H1 (cell line): ENCODE measurements at regions not wholly inside any gene's neighbourhood (a gene's known extent, or its start where the extent isn't known, plus 50 kb on each side); places are given as distances from the start of the nearest gene placed in this dataset.

Source experiments
- NANOG ChIP-seq: IDR thresholded peaks from 2 replicates; pipeline ENCODE4 v1.6.1; 2011; ENCODE audit warnings: low read length, low read depth, mild to moderate bottlenecking, inconsistent platforms; ENCODE audit not compliant: insufficient read depth, poor library complexity, severe bottlenecking
- POU5F1 ChIP-seq: IDR thresholded peaks from 2 replicates; pipeline ENCODE4 v1.6.1; 2011; ENCODE audit warnings: low read depth, mild to moderate bottlenecking, low read length, moderate library complexity
- RFX5 ChIP-seq: IDR thresholded peaks from 2 replicates; pipeline ENCODE4 v1.6.1; 2011; ENCODE audit warnings: low read depth, low read length, improper control_type of control experiment, borderline replicate concordance
- TF ChIP-seq, protein P1 (sequence below): fragments of 300-600 bp; sonication (generic); IDR thresholded peaks from 2 replicates; pipeline ENCODE4 v1.7.1; 2012; ENCODE audit warnings: low read length, moderate library complexity, mild to moderate bottlenecking, inconsistent platforms; ENCODE audit not compliant: insufficient replicate concordance

DNA sequence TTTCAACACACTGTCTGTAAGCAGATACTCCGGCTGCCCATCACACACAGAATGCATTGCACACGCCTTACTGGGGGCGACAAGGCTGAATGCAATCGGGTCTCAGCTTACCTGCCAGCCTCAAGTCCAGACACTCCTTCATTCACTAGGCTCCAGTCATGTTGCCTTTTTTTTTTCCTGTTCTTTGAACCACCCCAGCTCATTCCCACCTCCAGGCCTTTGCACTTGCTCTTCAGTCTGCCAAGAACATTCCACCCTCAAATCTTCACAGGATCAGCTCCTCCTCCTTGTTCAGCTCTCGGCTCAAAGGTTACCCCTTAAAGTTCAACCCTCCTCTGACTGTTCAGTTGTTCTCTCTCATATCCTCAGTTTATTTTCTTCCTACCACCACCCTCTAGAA is 181.9 kb upstream of the ESRRG start (continued):
- TF ChIP-seq POU5F1 (no peak), RFX5 (no peak), NANOG (no peak)
- TF ChIP-seq, protein P1, sequence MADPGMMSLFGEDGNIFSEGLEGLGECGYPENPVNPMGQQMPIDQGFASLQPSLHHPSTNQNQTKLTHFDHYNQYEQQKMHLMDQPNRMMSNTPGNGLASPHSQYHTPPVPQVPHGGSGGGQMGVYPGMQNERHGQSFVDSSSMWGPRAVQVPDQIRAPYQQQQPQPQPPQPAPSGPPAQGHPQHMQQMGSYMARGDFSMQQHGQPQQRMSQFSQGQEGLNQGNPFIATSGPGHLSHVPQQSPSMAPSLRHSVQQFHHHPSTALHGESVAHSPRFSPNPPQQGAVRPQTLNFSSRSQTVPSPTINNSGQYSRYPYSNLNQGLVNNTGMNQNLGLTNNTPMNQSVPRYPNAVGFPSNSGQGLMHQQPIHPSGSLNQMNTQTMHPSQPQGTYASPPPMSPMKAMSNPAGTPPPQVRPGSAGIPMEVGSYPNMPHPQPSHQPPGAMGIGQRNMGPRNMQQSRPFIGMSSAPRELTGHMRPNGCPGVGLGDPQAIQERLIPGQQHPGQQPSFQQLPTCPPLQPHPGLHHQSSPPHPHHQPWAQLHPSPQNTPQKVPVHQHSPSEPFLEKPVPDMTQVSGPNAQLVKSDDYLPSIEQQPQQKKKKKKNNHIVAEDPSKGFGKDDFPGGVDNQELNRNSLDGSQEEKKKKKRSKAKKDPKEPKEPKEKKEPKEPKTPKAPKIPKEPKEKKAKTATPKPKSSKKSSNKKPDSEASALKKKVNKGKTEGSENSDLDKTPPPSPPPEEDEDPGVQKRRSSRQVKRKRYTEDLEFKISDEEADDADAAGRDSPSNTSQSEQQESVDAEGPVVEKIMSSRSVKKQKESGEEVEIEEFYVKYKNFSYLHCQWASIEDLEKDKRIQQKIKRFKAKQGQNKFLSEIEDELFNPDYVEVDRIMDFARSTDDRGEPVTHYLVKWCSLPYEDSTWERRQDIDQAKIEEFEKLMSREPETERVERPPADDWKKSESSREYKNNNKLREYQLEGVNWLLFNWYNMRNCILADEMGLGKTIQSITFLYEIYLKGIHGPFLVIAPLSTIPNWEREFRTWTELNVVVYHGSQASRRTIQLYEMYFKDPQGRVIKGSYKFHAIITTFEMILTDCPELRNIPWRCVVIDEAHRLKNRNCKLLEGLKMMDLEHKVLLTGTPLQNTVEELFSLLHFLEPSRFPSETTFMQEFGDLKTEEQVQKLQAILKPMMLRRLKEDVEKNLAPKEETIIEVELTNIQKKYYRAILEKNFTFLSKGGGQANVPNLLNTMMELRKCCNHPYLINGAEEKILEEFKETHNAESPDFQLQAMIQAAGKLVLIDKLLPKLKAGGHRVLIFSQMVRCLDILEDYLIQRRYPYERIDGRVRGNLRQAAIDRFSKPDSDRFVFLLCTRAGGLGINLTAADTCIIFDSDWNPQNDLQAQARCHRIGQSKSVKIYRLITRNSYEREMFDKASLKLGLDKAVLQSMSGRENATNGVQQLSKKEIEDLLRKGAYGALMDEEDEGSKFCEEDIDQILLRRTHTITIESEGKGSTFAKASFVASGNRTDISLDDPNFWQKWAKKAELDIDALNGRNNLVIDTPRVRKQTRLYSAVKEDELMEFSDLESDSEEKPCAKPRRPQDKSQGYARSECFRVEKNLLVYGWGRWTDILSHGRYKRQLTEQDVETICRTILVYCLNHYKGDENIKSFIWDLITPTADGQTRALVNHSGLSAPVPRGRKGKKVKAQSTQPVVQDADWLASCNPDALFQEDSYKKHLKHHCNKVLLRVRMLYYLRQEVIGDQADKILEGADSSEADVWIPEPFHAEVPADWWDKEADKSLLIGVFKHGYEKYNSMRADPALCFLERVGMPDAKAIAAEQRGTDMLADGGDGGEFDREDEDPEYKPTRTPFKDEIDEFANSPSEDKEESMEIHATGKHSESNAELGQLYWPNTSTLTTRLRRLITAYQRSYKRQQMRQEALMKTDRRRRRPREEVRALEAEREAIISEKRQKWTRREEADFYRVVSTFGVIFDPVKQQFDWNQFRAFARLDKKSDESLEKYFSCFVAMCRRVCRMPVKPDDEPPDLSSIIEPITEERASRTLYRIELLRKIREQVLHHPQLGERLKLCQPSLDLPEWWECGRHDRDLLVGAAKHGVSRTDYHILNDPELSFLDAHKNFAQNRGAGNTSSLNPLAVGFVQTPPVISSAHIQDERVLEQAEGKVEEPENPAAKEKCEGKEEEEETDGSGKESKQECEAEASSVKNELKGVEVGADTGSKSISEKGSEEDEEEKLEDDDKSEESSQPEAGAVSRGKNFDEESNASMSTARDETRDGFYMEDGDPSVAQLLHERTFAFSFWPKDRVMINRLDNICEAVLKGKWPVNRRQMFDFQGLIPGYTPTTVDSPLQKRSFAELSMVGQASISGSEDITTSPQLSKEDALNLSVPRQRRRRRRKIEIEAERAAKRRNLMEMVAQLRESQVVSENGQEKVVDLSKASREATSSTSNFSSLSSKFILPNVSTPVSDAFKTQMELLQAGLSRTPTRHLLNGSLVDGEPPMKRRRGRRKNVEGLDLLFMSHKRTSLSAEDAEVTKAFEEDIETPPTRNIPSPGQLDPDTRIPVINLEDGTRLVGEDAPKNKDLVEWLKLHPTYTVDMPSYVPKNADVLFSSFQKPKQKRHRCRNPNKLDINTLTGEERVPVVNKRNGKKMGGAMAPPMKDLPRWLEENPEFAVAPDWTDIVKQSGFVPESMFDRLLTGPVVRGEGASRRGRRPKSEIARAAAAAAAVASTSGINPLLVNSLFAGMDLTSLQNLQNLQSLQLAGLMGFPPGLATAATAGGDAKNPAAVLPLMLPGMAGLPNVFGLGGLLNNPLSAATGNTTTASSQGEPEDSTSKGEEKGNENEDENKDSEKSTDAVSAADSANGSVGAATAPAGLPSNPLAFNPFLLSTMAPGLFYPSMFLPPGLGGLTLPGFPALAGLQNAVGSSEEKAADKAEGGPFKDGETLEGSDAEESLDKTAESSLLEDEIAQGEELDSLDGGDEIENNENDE = no peak
